ENCODE measurements at regions not wholly inside any gene's neighbourhood (a gene's known extent, or its start where the extent isn't known, plus 50 kb on each side); places are given as distances from the start of the nearest gene placed in this dataset.

DNA sequence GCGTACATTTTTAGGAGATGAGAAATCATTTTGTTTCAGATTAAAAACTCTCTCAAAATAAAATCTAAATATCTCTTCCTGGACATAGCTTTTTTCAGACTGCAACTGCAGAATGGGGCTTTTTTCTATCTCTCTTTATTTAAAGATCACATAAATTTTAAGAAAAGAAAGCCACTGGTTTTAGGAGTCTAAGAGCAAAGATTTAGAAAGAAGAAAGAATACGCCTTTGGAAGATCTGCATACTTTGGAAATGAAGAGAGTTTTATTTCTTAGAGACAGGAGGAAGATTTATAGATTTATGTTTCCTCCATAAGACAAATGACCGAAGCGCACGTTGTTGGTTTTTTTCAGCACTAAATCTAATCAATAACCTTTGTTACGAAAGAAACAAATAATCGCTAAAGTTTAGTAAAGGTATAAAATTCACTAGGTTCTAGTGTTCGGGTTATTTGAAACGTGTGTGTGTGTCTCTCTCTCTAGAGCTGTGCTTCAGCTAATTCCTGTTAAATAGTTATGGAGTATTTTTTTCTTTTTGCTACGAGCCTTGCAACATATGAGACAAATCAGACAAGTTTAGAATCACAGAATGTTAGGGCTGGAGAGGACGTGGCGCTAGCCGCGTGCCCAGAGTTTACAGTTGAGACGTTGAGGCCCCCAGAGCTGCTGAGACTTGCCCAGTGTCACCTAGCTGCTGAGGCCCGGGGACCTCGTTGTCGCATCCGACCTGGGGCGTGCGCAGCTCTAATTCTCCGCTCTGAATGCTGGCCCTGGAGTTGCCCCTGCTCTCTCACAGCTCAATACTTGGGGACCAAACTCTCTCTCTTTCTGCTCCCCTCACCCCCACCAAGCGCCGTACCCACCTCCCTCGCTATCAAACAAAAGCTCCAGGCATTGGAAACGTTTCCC, 69.9 kb downstream of the CTAGE1 start:
- H3K4me1 Mint-ChIP-seq (ENCODE audit: unreplicated experiment): peaks cover 41% of the 10 kb centered on the region
- H3K27me3 Mint-ChIP-seq (ENCODE audit: unreplicated experiment): peaks cover 8% of the 10 kb centered on the region
- TF ChIP-seq, protein P1, sequence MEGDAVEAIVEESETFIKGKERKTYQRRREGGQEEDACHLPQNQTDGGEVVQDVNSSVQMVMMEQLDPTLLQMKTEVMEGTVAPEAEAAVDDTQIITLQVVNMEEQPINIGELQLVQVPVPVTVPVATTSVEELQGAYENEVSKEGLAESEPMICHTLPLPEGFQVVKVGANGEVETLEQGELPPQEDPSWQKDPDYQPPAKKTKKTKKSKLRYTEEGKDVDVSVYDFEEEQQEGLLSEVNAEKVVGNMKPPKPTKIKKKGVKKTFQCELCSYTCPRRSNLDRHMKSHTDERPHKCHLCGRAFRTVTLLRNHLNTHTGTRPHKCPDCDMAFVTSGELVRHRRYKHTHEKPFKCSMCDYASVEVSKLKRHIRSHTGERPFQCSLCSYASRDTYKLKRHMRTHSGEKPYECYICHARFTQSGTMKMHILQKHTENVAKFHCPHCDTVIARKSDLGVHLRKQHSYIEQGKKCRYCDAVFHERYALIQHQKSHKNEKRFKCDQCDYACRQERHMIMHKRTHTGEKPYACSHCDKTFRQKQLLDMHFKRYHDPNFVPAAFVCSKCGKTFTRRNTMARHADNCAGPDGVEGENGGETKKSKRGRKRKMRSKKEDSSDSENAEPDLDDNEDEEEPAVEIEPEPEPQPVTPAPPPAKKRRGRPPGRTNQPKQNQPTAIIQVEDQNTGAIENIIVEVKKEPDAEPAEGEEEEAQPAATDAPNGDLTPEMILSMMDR (IDR thresholded peaks at IDR 0.05): no peak
- no peaks in the 10 kb centered on the region for H3K36me3 Mint-ChIP-seq (ENCODE audit: unreplicated experiment)
- H3K4me3 Mint-ChIP-seq (ENCODE audit: unreplicated experiment): peak overlapping the region; percentile 70
- no peak for DNase-seq (ENCODE audit: extremely low spot score, unreplicated experiment)
- H3K27ac Mint-ChIP-seq (ENCODE audit: unreplicated experiment): peak overlapping the region; percentile 31
- no peaks in the 10 kb centered on the region for H3K9me3 Mint-ChIP-seq (ENCODE audit: unreplicated experiment)

DNA sequence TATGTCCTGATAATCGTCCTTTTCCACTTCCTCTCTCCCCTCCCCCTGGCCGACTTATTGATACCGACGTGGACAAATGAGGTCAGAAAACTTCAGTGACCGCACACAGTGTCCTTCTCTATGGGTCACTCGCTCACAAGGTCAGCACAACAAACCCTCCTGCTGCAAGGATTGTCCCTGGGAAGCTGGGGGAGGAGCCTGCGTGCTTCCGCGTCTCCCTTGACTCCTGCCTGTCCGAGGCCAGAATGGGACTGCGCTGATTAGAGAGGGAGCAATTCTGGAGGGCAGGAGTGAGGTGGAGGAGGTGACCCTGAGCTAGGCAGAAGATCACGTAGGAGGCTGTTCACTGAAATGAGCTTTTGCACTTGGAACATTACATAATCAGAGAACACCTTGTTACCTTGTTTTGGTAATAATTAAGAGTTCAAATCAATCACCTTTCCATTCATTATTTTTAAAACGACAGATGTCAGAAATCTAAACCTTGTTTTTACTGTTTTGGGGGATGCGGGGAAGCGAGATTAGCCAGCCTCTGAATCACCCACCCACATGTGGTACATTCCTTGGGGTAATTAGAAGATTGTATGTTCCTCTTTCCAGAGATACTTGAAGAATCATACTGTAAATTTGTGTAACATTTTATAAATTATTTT, 70.6 kb downstream of the CTAGE1 start:
- H3K9me3 Mint-ChIP-seq (ENCODE audit: unreplicated experiment): no peaks in the 10 kb centered on the region
- TF ChIP-seq, protein P1 (IDR thresholded peaks at IDR 0.05): no peak
- H3K27me3 Mint-ChIP-seq (ENCODE audit: unreplicated experiment): peaks cover 8% of the 10 kb centered on the region
- H3K4me1 Mint-ChIP-seq (ENCODE audit: unreplicated experiment): peaks cover 41% of the 10 kb centered on the region
- H3K36me3 Mint-ChIP-seq (ENCODE audit: unreplicated experiment): no peaks in the 10 kb centered on the region
- no peak for DNase-seq (ENCODE audit: extremely low spot score, unreplicated experiment)
- peak overlapping the region; percentile 26 for H3K4me3 Mint-ChIP-seq (ENCODE audit: unreplicated experiment)
- no peak overlapping the region for H3K27ac Mint-ChIP-seq (ENCODE audit: unreplicated experiment)

DNA sequence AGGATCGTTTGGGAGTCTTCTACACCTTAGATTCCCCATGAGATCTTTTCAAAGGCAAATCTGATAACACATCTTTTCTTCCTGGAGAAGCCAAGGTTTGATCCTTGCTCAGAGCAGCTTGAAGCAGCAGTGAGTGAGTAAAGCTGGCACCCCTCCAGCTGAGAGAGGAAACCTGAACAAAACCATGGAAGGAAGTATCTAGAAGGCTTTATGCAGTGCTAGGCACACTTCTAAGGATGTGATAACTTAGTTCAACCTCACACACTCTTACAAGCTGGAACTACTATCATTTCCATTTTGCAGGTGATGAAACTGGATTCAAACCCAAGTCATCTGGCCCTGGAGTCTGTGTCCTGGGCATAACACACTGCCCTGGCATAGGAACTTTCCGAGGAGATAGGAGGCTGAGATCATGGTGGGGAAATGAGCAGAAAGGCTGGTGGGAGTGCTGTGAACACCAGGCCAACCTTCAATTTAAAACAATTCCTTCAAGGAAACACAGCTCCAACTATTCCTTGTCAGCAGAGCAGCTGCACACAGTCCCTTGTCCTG, 71.2 kb downstream of the CTAGE1 start:
- no peak overlapping the region for H3K4me3 Mint-ChIP-seq (ENCODE audit: unreplicated experiment)
- TF ChIP-seq, protein P1 (IDR thresholded peaks at IDR 0.05): no peak
- H3K27me3 Mint-ChIP-seq (ENCODE audit: unreplicated experiment): peaks cover 8% of the 10 kb centered on the region
- DNase-seq (ENCODE audit: extremely low spot score, unreplicated experiment): no peak
- peak overlapping the region; percentile 31 for H3K27ac Mint-ChIP-seq (ENCODE audit: unreplicated experiment)
- H3K4me1 Mint-ChIP-seq (ENCODE audit: unreplicated experiment): peaks cover 41% of the 10 kb centered on the region
- no peaks in the 10 kb centered on the region for H3K36me3 Mint-ChIP-seq (ENCODE audit: unreplicated experiment)
- H3K9me3 Mint-ChIP-seq (ENCODE audit: unreplicated experiment): no peaks in the 10 kb centered on the region

DNA sequence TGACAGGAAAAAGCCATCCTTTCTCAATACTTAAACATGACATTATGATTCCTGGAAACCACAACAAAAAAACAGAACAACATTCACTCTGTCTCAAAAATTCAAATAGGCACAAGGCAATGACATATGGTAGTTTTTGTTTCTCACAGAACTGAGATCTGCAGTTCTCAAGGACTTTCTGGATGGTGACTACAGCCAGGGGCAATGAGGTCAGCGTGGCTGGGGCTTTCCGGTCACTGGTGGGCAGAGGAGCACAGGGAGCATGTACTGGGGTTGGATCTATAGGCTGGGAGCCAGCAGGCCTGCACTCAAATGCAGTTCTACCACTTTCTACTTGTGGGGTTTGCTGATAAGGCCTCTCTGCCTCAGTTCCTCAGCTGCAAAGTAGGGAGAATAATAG, 72.0 kb downstream of the CTAGE1 start:
- peaks cover 8% of the 10 kb centered on the region for H3K27me3 Mint-ChIP-seq (ENCODE audit: unreplicated experiment)
- TF ChIP-seq, protein P1 (IDR thresholded peaks at IDR 0.05): no peak
- H3K4me3 Mint-ChIP-seq (ENCODE audit: unreplicated experiment): no peak overlapping the region
- H3K36me3 Mint-ChIP-seq (ENCODE audit: unreplicated experiment): no peaks in the 10 kb centered on the region
- peaks cover 41% of the 10 kb centered on the region for H3K4me1 Mint-ChIP-seq (ENCODE audit: unreplicated experiment)
- no peak overlapping the region for H3K27ac Mint-ChIP-seq (ENCODE audit: unreplicated experiment)
- DNase-seq (ENCODE audit: extremely low spot score, unreplicated experiment): no peak
- H3K9me3 Mint-ChIP-seq (ENCODE audit: unreplicated experiment): no peaks in the 10 kb centered on the region

Measured in osteocyte (in vitro differentiated cells).